GM18868 (cell line): ENCODE measurements at regions not wholly inside any gene's neighbourhood (a gene's known extent, or its start where the extent isn't known, plus 50 kb on each side); places are given as distances from the start of the nearest gene placed in this dataset.
"Not testable (repeated sequence)": the region's sequence is repeated elsewhere in the genome, so short reads cannot be mapped to it uniquely, and the experiment has no call there.

Experiments
- ATAC-seq: cut with Tn5 transposase; IDR thresholded peaks from one replicate; pipeline ENCODE4 v1.9.1; 2021; ENCODE audit warnings: mild to moderate bottlenecking, moderate library complexity; ENCODE audit not compliant: unreplicated experiment

GRCh38 chr18:39464006-39464405 is 1898.4 kb upstream of the CELF4 start:
- ATAC-seq = no peak

DNA sequence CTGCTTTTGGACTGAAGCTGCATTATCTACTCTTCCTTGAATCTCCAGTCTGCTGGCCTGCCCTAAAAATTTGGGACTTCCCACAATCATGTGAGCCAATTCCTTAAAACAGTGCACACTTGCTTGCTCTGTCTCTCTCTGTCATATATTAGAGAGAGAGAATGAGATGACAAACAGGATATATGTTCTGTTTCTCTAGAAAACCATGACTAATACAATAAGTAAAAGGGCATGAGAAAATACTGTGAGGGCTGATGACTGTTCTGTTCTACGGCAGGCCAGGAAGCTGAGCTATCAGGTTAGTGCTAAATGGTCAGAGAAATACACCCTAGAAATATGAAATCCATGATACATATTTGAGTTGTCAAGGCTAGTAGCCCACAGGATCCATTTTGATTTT is 1896.8 kb upstream of the CELF4 start:
- no peak for ATAC-seq

GRCh38 chr18:39460136-39460535 is 1894.5 kb upstream of the CELF4 start:
- ATAC-seq = no peak

GRCh38 chr18:39455285-39455684 is 1889.7 kb upstream of the CELF4 start:
- ATAC-seq = no peak

- ATAC-seq = no peak
These were observed 1889.3 kb upstream of the CELF4 start for GRCh38 chr18:39454866-39455265.

- no peak for ATAC-seq
These were observed 1888.3 kb upstream of the CELF4 start for GRCh38 chr18:39453882-39454281.

GRCh38 chr18:39453356-39453755 is 1887.8 kb upstream of the CELF4 start:
- ATAC-seq = no peak

DNA sequence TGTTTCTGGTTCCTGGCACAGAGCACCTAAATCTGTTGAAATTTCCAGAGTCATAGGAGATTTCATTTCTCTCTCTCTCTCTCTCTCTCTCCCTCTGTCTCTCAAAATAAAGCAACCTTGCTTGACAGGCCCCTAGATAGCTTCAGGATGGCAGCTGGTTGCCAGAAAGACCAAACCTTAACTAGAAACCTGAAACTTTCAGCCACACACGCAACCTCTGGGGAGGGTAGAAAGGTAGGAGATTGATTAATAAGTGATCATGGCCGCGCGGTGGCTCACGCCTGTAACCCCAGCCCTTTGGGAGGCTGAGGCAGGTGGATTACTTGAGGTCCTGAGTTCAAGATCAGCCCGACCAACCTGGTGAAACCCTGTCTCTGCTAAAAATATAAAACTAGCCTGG is 1885.4 kb upstream of the CELF4 start:
- no peak for ATAC-seq

DNA sequence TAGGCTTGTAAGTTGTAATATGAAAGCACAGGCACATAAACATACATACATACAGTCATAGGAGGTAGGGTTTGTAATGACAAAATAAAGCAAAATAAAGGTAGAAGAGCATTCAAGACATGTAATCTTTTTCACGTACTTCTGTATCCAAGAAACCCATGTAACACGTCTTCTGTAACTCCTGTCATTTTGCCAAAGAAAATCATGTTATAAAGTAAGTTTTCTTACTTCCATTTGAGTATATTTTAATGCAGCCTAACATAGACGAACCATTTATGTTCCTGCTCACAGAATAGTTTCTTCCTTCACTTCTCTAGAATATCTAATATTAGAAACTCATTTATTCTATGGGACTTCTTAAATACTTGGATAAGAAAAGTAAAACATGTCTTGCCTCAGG is 1884.0 kb upstream of the CELF4 start:
- ATAC-seq = no peak

- no peak for ATAC-seq
These were observed 1883.3 kb upstream of the CELF4 start for GRCh38 chr18:39448942-39449341.

GRCh38 chr18:39444957-39445356 is 1879.4 kb upstream of the CELF4 start:
- ATAC-seq = not testable (repeated sequence)

DNA sequence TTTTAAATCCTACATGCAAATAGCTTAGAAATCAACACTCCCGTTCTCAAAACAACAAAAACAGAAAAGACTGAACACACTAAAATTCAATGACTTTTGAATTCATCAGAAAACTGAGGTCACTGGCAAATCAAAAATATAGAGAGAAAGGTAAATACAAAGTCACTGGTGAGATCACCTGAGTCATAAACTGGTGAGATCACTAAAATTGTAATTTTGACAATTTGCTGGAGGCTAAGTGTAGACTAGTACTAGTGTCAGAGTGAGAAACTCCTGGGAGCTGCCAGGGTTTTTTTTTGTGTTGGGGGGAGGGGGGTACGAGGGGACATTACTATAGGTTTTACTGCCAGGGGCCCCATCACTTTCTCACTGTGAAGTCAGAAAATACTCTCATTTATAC is 1876.0 kb upstream of the CELF4 start:
- ATAC-seq = no peak

GRCh38 chr18:39435996-39436395 is 1870.4 kb upstream of the CELF4 start:
- no peak for ATAC-seq

GRCh38 chr18:39435209-39435608 is 1869.6 kb upstream of the CELF4 start:
- no peak for ATAC-seq

- no peak for ATAC-seq
These were observed 1868.8 kb upstream of the CELF4 start for GRCh38 chr18:39434223-39434920.

DNA sequence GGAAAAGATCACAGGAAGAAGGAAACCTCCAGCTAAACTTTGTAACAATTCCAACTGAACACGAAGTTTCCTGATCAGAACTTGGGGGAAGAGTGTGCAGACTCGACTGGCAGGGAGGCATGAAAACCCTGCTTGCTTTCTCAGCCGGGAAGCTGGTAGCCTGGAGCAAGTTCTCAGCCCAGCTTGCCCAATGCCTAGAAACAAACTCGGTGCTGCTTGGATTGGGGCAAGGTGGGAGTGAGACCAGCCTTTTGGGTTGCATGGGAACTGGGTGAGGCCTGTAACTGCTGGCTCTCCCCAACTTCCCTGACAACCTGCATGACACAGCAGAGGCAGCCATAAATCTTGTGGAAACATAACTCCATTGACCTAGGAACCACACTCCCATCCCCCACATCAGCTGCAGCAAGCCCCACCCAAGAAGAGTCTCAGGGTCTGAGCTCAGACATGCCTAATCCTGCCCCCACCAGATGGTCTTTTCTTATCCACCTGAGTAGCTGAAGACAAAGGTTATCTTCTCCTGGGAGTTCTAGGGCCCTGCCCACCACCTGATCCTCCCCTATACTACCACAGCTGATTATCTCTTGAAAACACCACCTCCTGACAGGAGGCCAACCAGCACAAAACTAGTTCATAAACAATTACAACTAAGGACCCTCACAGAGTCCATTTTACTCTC is 1859.7 kb upstream of the CELF4 start:
- ATAC-seq = no peak

DNA sequence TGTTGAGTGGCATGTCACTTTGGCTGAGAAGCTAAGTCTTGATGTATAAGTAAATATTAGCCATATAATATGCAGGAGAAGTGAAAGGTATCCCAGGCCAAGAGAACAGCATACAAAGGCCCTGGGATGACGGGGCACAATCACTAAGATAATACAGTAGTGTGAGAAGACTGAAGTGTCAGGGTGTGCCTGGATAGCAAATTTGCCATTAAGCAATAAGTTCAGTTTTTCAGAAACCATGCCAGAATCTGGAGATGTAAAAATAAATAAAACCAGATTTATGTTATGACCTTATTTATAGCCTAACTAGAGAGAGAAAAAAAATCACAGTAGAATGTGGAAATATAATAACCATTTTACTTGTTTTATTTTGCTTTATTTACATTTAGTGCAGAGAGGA is 1858.7 kb upstream of the CELF4 start:
- no peak for ATAC-seq

- ATAC-seq = no peak
These were observed 1855.7 kb upstream of the CELF4 start for GRCh38 chr18:39421276-39421675.

DNA sequence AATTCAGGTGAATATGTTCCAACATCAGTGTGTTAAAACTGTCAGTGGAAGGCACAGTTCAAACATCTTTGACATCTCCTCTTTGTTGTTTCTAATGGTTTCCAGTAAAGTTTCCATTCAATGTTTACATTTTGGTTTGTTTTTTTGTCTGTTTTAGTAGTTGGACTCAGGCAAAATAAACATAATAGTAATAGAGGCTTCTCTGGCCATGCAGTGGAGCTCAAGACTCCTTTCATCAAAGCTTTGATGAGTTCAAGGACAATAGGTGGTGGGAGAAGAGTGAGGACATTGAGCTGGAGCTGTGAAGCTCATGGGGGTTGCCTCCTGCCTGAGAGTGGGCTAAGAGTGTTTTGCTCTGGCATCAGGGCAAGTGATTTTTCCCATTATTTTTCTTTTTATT is 1853.7 kb upstream of the CELF4 start:
- ATAC-seq = no peak

GRCh38 chr18:39415471-39415870 is 1849.9 kb upstream of the CELF4 start:
- no peak for ATAC-seq

DNA sequence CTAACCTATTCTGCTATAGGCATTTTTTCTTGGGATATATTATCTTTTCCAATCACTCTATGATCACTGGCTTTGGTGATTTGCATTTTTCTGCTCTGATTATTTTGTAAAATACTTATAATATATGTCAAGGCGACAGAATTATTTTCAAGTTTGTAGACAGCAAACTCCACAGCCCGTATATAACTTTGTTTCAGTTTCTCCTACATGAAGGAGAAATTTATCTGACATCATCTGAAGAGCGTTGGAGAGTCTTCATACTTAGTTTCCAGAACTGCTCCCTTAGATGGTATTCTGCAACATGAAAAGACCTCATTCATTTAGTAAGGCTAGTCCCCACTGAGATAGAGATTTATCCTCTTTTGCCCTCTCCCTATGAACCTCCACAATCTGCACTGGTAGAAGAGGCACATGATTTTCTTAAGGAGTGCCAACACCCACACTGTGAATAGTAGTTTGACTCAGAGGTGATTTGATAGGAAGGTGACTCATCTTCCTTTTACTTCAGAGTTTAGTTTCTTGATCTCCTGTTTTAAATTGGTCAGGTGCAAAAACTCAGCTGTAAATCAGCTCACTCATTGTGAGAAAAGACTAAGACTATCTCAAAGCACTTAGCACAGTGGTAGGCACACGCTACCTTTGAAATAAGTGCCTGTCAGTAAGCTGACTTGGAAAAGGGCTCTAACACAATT is 1848.6 kb upstream of the CELF4 start:
- peak; percentile 75 for ATAC-seq

DNA sequence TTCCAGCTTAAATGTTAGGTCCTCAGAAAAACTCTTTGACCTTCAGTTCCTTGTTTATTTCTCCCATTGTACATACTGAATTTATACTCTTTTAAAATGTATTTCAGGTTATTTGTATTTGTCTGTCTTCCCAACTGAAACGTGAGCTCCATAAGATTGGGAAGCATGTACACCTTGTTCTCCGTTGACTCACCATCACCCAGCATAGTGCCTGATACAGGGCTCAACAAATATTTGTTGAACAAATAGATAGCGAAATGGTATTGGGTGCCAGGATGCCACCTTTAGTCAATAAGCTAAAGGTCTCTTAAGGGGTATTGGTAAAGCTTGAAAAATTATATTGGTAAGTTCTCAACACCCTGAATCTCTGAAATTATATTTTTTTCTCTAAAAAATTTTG is 1841.3 kb upstream of the CELF4 start:
- no peak for ATAC-seq
